Common myeloid progenitor, CD34-positive (primary cell): ENCODE measurements at regions not wholly inside any gene's neighbourhood (a gene's known extent, or its start where the extent isn't known, plus 50 kb on each side); places are given as distances from the start of the nearest gene placed in this dataset.
A peak's percentile ranks its signal among the peaks of the same experiment; 100 is the strongest.
"Not testable (repeated sequence)": the region's sequence is repeated elsewhere in the genome, so short reads cannot be mapped to it uniquely, and the experiment has no call there.

ENCODE experiments used
- CTCF ChIA-PET: fragments of 350-600 bp; sonication (Branson Sonifier 250); formaldehyde crosslinking; loops from one replicate; lab custom pipeline; 2021; ENCODE audit warnings: antibody characterized with exemption; lab: Charles Lee
- POLR2A ChIA-PET: fragments of 350-600 bp; sonication (Branson Sonifier 250); formaldehyde crosslinking; loops from one replicate; lab custom pipeline; 2021; ENCODE audit warnings: antibody characterized with exemption; lab: Charles Lee
- DNase-seq, 3 donors: peaks; one replicate each; pipeline versions ENCODE4 v3.0.0 to v3.0.0-alpha.2; 2013
- H3K27ac ChIP-seq, 2 experiments: 1 replicate in 1 of 2; 2 replicates in 1 of 2; pipeline ENCODE4 v1.7.0; 2013; ENCODE audit warnings: inconsistent platforms in 2 of 2, low read length in 2 of 2, mild to moderate bottlenecking in 2 of 2, low read depth in 1 of 2, moderate library complexity in 1 of 2; ENCODE audit not compliant: severe bottlenecking in 2 of 2, insufficient read depth in 1 of 2, poor library complexity in 1 of 2
- H3K27me3 ChIP-seq, 5 experiments: replicated peaks in 2 of 5; 1 replicate in 3 of 5; 2 replicates in 2 of 5; pipeline versions ENCODE4 v1.6.1 to v1.7.0; 2013; ENCODE audit warnings: low read length in 4 of 5, mild to moderate bottlenecking in 2 of 5, moderate library complexity in 2 of 5, inconsistent platforms in 1 of 5; ENCODE audit not compliant: insufficient read depth in 5 of 5, control insufficient read depth in 4 of 5
- H3K36me3 ChIP-seq, 4 experiments: 1 replicate in 2 of 4; 2 replicates in 2 of 4; pipeline versions ENCODE4 v1.6.1 to v1.7.0; 2013; ENCODE audit warnings: low read length in 3 of 4, control low read depth in 1 of 4, mild to moderate bottlenecking in 1 of 4; ENCODE audit not compliant: control insufficient read depth in 4 of 4, insufficient read depth in 4 of 4
- H3K4me1 ChIP-seq, 4 experiments: 1 replicate in 3 of 4; 2 replicates in 1 of 4; pipeline versions ENCODE4 v1.6.1 to v1.7.1; 2013; ENCODE audit warnings: low read length in 3 of 4, mild to moderate bottlenecking in 3 of 4, control low read depth in 1 of 4, inconsistent platforms in 1 of 4, moderate library complexity in 1 of 4; ENCODE audit not compliant: control insufficient read depth in 4 of 4, insufficient read depth in 4 of 4; ENCODE audit errors: control extremely low read depth in 1 of 4
- H3K4me3 ChIP-seq, 7 experiments: 1 replicate in 4 of 7; 2 replicates in 3 of 7; pipeline versions ENCODE4 v1.5.1 to v1.7.0; 2013; ENCODE audit warnings: mild to moderate bottlenecking in 7 of 7, low read length in 6 of 7, moderate library complexity in 6 of 7, inconsistent platforms in 2 of 7, low read depth in 2 of 7, control low read depth in 1 of 7; ENCODE audit not compliant: insufficient read depth in 4 of 7, control insufficient read depth in 1 of 7; ENCODE audit errors: extremely low read depth in 1 of 7
- H3K9me3 ChIP-seq, 5 experiments: 1 replicate in 4 of 5; 2 replicates in 1 of 5; pipeline versions ENCODE4 v1.6.1 to v1.7.1; 2013; ENCODE audit warnings: low read length in 4 of 5, mild to moderate bottlenecking in 2 of 5, inconsistent platforms in 1 of 5, low read depth in 1 of 5, moderate library complexity in 1 of 5; ENCODE audit not compliant: control insufficient read depth in 4 of 5, insufficient read depth in 2 of 5; ENCODE audit errors: control extremely low read depth in 1 of 5
- WGBS: methylation state at CpG from one replicate; pipeline ENCODE4 v1.1.5; 2013; ENCODE audit not compliant: insufficient coverage; 5-methylcytosine and 5-hydroxymethylcytosine counted together

GRCh38 chr3:193023218-193023617 lies 105.6 kb upstream of the MB21D2 start:
- Histone ChIP-seq H3K27me3 (peaks cover 0 to 31% (median 7%) of the 10 kb centered on the region in 5 experiments), H3K4me1 (no peaks in the 10 kb centered on the region), H3K4me3 (no peak overlapping the region), H3K27ac (no peak overlapping the region), H3K9me3 (no peaks in the 10 kb centered on the region), H3K36me3 (no peaks in the 10 kb centered on the region)
- ChIA-PET POLR2A (no interaction called here), CTCF (interaction anchor here (1.2 kb wide), 1 partner anchor 18 kb away, joined by 3 read pairs; no protein-coding TSS in a partner anchor)
- no peak for DNase-seq
- WGBS = no CpG with 5 or more reads among the region's 1 CpG

DNA sequence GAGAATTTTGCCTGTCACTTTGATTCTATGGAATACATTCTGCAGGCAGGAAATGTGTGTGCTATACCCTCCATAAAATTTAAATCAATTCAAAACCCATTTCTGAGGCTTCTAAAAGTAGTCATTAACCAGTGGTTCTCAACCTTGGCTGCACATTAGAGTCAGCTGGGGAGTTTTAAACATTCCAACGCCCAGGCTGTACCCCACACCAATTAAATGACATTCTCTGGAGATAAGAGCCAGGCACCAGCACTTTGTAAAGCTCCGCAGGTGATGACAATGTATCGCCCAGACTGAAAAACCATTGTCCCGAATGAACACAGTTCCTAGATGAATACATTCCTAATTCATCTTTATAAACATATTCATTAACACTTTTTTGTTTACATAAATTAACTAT lies 110.6 kb upstream of the MB21D2 start:
- Histone ChIP-seq H3K27ac (no peak overlapping the region), H3K36me3 (no peaks in the 10 kb centered on the region), H3K4me1 (peaks cover 0 to 6% (median 5%) of the 10 kb centered on the region in 4 experiments), H3K9me3 (no peaks in the 10 kb centered on the region), H3K27me3 (peaks cover 0 to 36% (median 16%) of the 10 kb centered on the region in 5 experiments), H3K4me3 (no peak overlapping the region)
- WGBS = 80% methylated on average over 3 of the region's 4 CpGs
- no peak for DNase-seq
- ChIA-PET POLR2A (no interaction called here), CTCF (interaction anchor here (1.0 to 1.1 kb wide), 2 partner anchors 57 to 214 kb away, joined by 3 to 4 read pairs; no protein-coding TSS in a partner anchor)

GRCh38 chr3:193029800-193030199 lies 112.1 kb upstream of the MB21D2 start:
- CTCF ChIA-PET = interaction anchor here (0.6 kb wide), 1 partner anchor 11 kb away, joined by 3 read pairs; no protein-coding TSS in a partner anchor

DNA sequence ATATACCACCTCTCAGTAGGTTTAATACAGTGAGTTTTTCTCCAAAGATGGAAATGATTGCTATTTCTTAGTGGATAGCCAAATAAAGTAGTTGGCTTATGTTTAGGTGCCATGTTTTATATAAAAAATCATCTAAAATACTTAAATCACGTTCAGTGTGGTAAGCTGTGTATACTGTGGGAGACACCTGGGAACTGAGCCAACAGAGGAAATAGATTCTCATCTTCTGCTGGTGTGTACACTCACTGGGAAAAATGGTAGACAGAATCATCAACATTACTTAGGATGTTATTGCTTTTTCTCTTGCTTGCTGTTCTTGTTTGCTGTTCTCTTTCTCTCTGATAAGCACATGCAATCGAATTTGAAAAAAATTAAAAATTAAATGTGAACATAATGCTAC lies 112.6 kb upstream of the MB21D2 start:
- Histone ChIP-seq H3K27ac (no peak overlapping the region), H3K9me3 (no peaks in the 10 kb centered on the region), H3K4me3 (no peak overlapping the region), H3K27me3 (peaks cover 0 to 46% (median 16%) of the 10 kb centered on the region in 5 experiments), H3K4me1 (peaks cover 0 to 6% (median 5%) of the 10 kb centered on the region in 4 experiments), H3K36me3 (no peaks in the 10 kb centered on the region)
- POLR2A ChIA-PET = no interaction called here
- CTCF ChIA-PET = interaction anchor here (0.6 kb wide), 1 partner anchor 10 kb away, joined by 3 read pairs; no protein-coding TSS in a partner anchor
- no CpG with 5 or more reads among the region's 2 CpGs for WGBS
- peak in 2 of 3 donors; percentile 30 to 33 for DNase-seq

More at GRCh38 chr3:193029800-193030199, 112.1 kb upstream of the MB21D2 start:
- Histone ChIP-seq H3K36me3 (no peaks in the 10 kb centered on the region), H3K4me3 (no peak overlapping the region), H3K27me3 (peaks cover 0 to 42% (median 17%) of the 10 kb centered on the region in 5 experiments), H3K27ac (no peak overlapping the region), H3K4me1 (peaks cover 0 to 6% (median 5%) of the 10 kb centered on the region in 4 experiments), H3K9me3 (no peaks in the 10 kb centered on the region)
- POLR2A ChIA-PET = no interaction called here
- WGBS = 0% methylated on average over 1 of the region's 2 CpGs
- peak in 2 of 3 donors; percentile 33 to 51 for DNase-seq

DNA sequence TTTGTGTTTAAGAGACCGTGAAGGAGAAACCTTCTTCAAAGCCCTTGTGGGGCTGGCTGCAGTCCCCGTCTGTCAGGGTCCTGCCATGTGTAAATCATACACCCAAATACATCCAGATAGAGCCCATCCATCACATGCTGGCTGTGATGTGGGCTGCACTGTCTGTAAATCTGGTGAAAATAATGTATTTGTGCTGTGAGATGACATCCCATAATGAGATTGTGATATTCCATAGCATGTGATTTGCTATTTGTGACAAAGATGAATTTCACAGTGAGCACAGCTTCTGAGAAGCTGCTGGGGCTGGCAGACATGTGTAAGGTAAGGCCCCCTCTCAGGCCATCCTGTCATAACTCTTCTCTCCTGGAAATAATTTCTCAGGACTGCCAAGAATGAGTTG lies 114.3 kb upstream of the MB21D2 start:
- no peak overlapping the region for H3K4me3 ChIP-seq
- ChIA-PET CTCF (no interaction called here), POLR2A (no interaction called here)
- H3K9me3 ChIP-seq = no peaks in the 10 kb centered on the region
- no peak overlapping the region for H3K27ac ChIP-seq
- 100% methylated on average over 1 of the region's 2 CpGs for WGBS
- peaks cover 0 to 6% (median 5%) of the 10 kb centered on the region in 4 experiments for H3K4me1 ChIP-seq
- DNase-seq = no peak
- H3K36me3 ChIP-seq = no peaks in the 10 kb centered on the region
- peaks cover 0 to 48% (median 16%) of the 10 kb centered on the region in 5 experiments for H3K27me3 ChIP-seq

- ChIA-PET CTCF (interaction anchor here (1.4 to 1.6 kb wide), 4 partner anchors 8 to 220 kb away, joined by 3 to 4 read pairs (median 4); no protein-coding TSS in a partner anchor), POLR2A (no interaction called here)
- Histone ChIP-seq H3K27me3 (peaks cover 0 to 39% (median 11%) of the 10 kb centered on the region in 5 experiments), H3K4me3 (no peak overlapping the region), H3K27ac (no peak overlapping the region), H3K9me3 (peaks cover 0 to 2% (median 0%) of the 10 kb centered on the region in 5 experiments), H3K36me3 (no peaks in the 10 kb centered on the region), H3K4me1 (peaks cover 0 to 6% (median 5%) of the 10 kb centered on the region in 4 experiments)
- no peak for DNase-seq
- WGBS = 96% methylated on average over 4 of the region's 7 CpGs
These were observed 115.6 kb upstream of the MB21D2 start for GRCh38 chr3:193033226-193033780.

DNA sequence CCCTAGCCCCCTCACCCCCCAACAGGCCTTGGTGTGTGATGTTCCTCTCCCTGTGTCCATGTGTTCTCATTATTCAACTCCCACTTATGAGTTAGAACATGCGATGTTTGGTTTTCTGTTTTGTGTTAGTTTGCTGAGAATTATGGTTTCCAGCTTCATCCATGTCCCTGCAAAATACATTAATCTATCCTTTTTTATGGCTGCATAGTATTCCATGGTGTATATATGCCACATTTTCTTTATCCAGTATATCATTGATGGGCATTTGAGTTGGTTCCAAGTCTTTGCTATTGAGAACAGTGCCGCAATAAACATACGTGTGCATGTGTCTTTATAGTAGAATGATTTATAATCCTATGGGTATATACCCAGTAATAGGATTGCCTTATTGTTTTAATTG lies 120.2 kb upstream of the MB21D2 start:
- DNase-seq, H3K27ac ChIP-seq, H3K4me3 ChIP-seq, H3K4me1 ChIP-seq, H3K36me3 ChIP-seq, POLR2A ChIA-PET, H3K9me3 ChIP-seq: not testable (repeated sequence)
- CTCF ChIA-PET = interaction anchor here (1.2 to 10.2 kb wide), 2 partner anchors 13 to 224 kb away, joined by 4 to 255 read pairs; no protein-coding TSS in a partner anchor
- WGBS = no CpG with 5 or more reads among the region's 3 CpGs
- peaks cover 0 to 20% (median 13%) of the 10 kb centered on the region in 5 experiments for H3K27me3 ChIP-seq
